NCI-H748 (cell line): ENCODE measurements at regions not wholly inside any gene's neighbourhood (a gene's known extent, or its start where the extent isn't known, plus 50 kb on each side); places are given as distances from the start of the nearest gene placed in this dataset.

Source experiments
- DNase-seq: peaks from one replicate; lab custom pipeline; 2025; ENCODE audit not compliant: unreplicated experiment; lab: John Stamatoyannopoulos, UW

GRCh38 chr12:28933176-28933575, 215.9 kb upstream of the FAR2 start:
- DNase-seq, result no peak

DNA sequence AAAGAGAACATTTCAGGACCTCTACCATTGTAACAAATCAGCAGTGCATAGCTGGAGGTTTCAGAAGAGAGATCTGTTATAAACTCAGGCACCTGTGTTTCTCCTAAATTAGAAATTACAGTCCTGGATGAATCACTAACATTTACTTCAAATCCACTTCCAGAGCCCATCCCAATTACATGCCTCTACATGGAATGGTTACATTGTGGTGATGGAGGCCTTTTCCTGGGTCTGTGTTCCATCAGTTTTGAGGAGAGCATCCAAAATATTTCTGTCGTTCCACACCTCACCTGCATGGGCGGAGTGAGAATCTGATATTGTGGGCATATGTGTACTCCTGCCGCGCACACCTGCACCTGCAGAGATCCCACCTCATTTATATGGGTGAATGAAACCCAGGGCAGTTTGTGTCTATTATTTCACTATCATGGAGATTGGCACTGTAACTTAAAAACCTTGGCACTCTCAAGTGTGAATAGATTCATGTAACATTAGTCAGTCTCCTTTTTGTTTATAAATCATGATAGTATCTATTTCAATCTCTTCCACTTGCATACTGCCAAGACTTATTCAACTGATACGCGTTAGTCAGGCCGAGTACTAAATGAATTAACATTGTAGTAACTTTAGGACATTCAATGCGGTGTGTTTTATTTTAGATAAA, 215.1 kb upstream of the FAR2 start:
- DNase-seq, result no peak

DNA sequence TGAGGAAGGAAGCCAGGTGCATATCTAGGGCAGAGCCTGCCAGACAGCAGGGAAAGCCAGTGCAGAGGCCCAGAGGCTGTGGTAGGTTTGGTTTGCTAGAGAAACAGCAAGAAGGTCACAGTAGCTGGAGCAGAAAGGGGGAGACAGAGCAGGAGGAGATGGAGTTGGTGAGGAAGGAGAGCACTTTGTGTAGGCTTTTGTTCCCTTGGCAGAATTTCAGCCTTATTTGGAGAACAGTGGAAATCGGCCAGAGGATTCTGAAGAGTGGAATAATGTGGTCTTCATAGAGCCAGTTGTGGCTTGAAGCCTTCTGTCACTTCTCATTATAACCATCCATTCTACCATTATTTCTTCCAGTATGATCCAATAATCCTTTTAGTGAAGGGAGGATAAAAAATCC, 212.9 kb upstream of the FAR2 start:
- no peak for DNase-seq

GRCh38 chr12:28936711-28937110, 212.4 kb upstream of the FAR2 start:
- DNase-seq, result no peak

DNA sequence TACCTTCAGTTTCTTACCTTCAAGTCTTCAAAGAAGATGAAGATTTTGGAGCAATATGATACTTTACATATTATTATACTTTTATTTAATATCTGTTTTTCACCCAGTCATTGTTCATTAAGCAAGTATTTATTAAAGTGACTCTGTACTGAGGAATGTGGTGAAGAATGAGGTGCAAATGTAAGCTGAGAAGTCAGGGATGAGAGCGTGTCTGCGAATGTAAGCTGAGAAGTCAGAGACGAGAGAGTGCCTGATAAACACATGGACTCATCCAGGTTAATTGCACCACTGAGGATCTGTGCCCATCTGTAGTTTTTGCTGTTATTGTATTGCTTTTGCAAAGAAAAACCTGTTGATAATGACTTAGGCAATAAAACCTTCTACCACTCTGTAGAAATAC, 211.9 kb upstream of the FAR2 start:
- no peak for DNase-seq

DNA sequence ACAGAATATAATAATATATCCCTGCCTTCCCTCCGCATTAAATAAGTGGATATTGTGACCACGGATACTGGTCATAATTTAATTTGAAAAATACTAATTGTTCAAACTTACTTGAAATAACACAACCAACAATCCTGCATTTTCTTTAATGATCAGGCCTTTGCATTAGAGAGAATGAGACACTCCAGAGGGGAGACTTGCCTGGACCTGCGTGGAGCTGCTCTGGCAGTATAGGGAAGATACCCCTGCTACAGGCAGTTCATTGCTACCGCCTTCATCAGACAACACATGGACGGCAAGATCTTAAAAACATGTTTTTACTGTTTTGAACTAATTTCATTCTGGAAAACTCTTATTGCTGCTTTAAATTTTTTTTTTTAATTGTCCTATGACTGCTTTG, 211.0 kb upstream of the FAR2 start:
- no peak for DNase-seq

DNA sequence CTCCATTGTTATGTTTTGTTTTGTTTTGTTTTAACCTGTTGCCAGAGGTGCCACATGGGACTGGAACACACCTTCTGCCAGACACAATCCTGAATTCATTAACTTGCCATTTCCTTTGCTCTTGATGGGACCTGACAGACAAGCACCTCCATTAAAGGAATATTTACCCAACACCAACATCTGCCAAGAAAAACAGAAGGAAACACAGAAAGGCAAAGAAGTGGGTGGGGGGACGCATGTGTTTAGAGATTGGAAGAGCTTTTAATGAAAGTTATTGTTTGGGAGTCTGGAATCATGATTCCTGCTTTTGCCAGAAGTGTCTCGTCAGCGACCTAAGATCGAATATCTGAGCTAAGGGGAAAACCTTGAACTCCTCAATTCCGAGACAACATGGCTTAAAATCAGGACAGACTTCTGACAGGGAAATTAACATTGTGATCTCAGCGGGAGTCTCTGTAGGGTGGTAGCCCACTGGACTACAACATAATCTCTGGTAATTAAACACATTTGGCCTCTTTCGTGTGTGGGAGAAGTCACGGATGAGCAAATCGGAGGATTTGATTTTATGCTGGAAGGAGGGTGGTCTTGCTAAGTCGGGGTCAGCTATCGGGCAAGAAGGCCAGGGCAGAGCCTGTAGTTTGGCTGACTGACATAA, 210.4 kb upstream of the FAR2 start:
- DNase-seq, result peak; percentile 0

DNA sequence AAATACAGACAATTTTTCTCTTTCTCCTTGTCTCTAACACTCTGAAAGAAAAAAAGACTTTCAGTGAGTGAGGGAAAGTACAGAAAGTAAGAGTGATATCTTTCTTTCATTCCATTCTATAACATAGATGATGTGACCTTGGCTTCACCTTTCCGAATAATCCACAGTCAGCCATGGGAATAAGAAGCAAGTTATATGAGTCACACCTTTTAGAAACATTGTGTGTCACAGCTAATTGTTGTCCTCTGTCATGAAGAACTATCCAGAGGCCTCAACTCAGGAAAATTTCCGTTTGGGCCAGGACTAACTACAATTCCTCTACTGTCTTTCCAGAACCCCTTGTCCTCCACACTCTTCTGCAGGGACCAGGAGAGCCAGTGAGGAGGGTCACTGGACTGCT, 209.7 kb upstream of the FAR2 start:
- DNase-seq, result no peak

DNA sequence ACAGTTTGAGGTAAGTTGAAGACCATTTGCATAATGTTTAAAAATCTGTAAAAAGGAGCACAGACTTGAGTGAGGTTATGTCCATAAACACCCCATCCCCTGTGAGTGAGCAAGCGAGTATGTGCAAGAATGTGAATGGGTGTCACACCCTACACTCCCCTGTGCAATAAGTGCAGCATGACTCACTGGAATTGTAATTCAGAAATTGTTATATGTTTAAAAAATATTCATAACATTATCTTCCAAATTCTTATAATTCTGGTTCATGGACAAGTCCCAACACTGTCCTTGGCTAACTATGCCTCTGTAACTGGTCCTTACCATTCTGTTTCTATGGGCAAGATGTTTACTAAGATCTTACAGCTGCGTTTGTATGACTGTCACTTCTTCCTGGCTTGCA, 207.8 kb upstream of the FAR2 start:
- DNase-seq, result no peak

DNA sequence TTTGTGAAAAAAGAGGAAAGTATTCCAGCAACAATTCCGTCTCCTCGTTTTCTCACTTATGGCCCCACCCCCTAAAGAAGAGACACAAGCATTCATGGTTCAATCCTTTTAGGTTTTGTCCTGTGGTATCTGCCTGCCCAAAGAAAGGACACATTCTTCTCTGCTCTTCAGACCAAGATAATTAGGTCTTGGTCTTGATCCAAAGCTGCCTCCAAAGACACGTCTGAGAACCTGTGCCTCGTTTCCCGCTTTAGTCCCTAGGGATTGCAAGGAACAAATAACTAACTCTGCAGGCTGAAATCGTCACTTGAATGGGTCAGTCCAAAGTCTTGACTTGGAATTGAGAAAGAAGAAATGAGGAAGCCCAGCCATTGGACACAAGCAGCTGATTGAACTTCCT, 202.7 kb upstream of the FAR2 start:
- no peak for DNase-seq

DNA sequence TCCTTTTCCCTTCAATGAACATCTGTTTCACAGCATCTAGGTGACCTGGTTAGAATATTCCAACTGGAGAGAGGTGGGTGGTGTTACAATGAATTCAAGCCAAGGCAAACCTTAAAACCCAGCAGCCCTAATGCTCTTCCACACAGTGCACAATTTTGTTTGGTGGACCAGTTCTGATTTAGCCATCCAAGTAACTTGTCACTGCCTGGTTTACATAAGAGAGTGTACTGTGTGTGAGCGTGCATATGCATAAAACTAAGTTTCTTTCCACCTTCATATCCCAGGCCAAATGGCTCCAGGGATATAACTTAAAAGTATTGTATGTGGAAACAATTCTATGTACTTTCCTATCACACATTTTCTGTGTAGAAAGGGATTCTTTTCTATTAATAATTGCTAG, 200.4 kb upstream of the FAR2 start:
- DNase-seq, result no peak

GRCh38 chr12:28949184-28949583, 199.9 kb upstream of the FAR2 start:
- DNase-seq, result no peak

DNA sequence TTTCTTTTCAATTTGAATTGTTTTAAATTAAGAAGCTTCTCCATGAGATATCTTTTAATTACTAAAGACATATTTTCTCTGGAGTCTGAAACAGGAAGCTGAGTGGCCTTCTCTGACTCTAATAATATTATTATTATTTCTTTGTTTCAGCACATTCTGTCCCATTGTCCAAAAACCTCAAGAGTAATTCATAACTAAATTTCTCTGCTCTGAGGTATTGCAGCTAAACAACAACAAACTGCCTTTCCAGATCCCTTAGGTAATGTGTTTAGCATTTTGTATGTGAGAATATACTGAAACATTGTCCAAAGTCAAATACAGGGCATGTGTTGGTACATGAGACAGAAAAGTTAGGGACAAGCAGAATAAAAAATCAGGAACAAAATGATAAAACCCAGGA, 199.0 kb upstream of the FAR2 start:
- DNase-seq, result no peak

- DNase-seq, result no peak
These were observed 197.1 kb upstream of the FAR2 start for GRCh38 chr12:28951935-28952334.

GRCh38 chr12:28954333-28954732, 194.7 kb upstream of the FAR2 start:
- no peak for DNase-seq

GRCh38 chr12:28955491-28955890, 193.6 kb upstream of the FAR2 start:
- DNase-seq, result no peak

- no peak for DNase-seq
These were observed 193.1 kb upstream of the FAR2 start for GRCh38 chr12:28955931-28956330.

GRCh38 chr12:28958553-28959195, 190.4 kb upstream of the FAR2 start:
- DNase-seq, result no peak

DNA sequence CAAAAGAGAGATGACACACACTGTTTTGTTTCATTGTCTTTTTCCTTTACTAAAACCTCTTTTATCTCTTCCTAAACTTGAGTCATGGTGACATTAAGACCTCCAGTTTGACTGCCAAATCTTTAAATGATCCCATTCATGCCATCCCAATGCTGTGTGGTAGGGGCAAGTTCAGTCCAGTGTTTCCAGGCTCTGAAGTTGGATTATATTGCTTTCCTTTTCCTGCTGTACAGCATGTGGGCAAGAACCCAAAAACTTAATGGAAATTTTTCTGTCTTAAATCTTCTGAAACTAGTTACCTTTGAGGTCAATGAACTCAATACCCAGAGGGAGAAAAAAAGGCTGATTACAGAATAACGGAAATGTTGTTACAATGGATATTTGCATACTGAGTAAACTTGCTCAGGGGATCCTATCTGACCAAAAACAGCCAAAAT, 187.1 kb upstream of the FAR2 start:
- no peak for DNase-seq

GRCh38 chr12:28963554-28963953, 185.5 kb upstream of the FAR2 start:
- DNase-seq, result no peak

GRCh38 chr12:28966046-28966780, 182.9 kb upstream of the FAR2 start:
- DNase-seq, result no peak

DNA sequence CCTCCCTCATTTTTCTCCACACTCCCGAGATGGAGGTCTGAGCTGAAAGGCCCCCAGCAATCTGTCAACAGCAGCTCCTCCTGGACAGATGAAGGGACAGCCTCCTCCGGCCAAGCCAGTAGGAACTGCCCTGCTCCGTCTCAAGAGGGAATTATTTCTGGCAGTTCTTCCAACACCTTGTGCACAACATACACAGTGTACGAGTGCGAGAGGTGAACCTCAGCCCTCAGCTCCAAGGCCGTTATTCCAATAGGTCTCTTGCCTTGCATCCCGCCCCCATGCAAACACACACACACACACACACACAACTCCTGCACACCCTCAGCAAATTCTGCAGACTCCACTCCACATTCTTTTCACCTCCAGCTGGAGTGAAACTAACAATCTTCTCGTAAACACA, 181.7 kb upstream of the FAR2 start:
- DNase-seq, result no peak
